BLaER1 treated with 17β-estradiol and CSF1 and Interleukin-3, amounts not matched to agents 10 nM and 100 nM (cell line): ENCODE measurements at regions not wholly inside any gene's neighbourhood (a gene's known extent, or its start where the extent isn't known, plus 50 kb on each side); places are given as distances from the start of the nearest gene placed in this dataset.

Experiments
- H3K27ac ChIP-seq, 11 experiments: shearing (Covaris generic); formaldehyde crosslinking; 2 replicates each; pipeline ENCODE4 v1.8.1; 2022
- H3K27me3 ChIP-seq, 11 experiments: shearing (Covaris generic); formaldehyde crosslinking; 2 replicates each; pipeline ENCODE4 v1.8.1; 2022
- H3K36me3 ChIP-seq, 11 experiments: shearing (Covaris generic); formaldehyde crosslinking; 2 replicates each; pipeline ENCODE4 v1.8.1; 2022
- H3K4me1 ChIP-seq, 10 experiments: shearing (Covaris generic); formaldehyde crosslinking; 2 replicates each; pipeline ENCODE4 v1.8.1; 2022
- H3K4me2 ChIP-seq, 11 experiments: shearing (Covaris generic); formaldehyde crosslinking; 2 replicates each; pipeline ENCODE4 v1.8.1; 2022
- H3K4me3 ChIP-seq, 10 experiments: shearing (Covaris generic); formaldehyde crosslinking; 2 replicates each; pipeline ENCODE4 v1.8.1; 2022
- H3K9ac ChIP-seq, 11 experiments: shearing (Covaris generic); formaldehyde crosslinking; 2 replicates each; pipeline ENCODE4 v1.8.1; 2022
- H3K9me3 ChIP-seq, 11 experiments: shearing (Covaris generic); formaldehyde crosslinking; replicated peaks in 1 of 11; 2 replicates each; pipeline ENCODE4 v1.8.1; 2022
- H4K20me1 ChIP-seq, 11 experiments: shearing (Covaris generic); formaldehyde crosslinking; 2 replicates each; pipeline ENCODE4 v1.8.1; 2022
- Cebpa-rat ChIP-seq, 11 experiments: shearing (Covaris generic); IDR thresholded peaks; 2 replicates each; pipeline ENCODE4 v1.8.1; 2022

GRCh38 chr9:18233776-18234445 is 240.0 kb upstream of the ADAMTSL1 start:
- no peak overlapping the region for H3K9ac ChIP-seq
- H3K36me3 ChIP-seq, result no peaks in the 10 kb centered on the region
- no peaks in the 10 kb centered on the region for H4K20me1 ChIP-seq
- H3K27me3 ChIP-seq, result no peaks in the 10 kb centered on the region
- no peak overlapping the region for H3K4me3 ChIP-seq
- H3K4me2 ChIP-seq, result no peak overlapping the region
- no peaks in the 10 kb centered on the region for H3K9me3 ChIP-seq
- no peak overlapping the region for H3K27ac ChIP-seq
- peaks cover 0 to 11% (median 0%) of the 10 kb centered on the region in 10 experiments; a peak in 4 of 20 replicates for H3K4me1 ChIP-seq
- TF ChIP-seq Cebpa-rat (IDR thresholded peaks at IDR 0.05), result no peak

GRCh38 chr9:18235181-18235908 is 238.6 kb upstream of the ADAMTSL1 start:
- no peaks in the 10 kb centered on the region for H4K20me1 ChIP-seq
- H3K4me3 ChIP-seq, result no peak overlapping the region
- H3K27me3 ChIP-seq, result no peaks in the 10 kb centered on the region
- no peaks in the 10 kb centered on the region for H3K9me3 ChIP-seq
- no peak overlapping the region for H3K27ac ChIP-seq
- TF ChIP-seq Cebpa-rat (IDR thresholded peaks at IDR 0.05), result no peak
- no peaks in the 10 kb centered on the region for H3K36me3 ChIP-seq
- H3K4me2 ChIP-seq, result no peak overlapping the region
- H3K9ac ChIP-seq, result no peak overlapping the region
- peaks cover 0 to 11% (median 4%) of the 10 kb centered on the region in 10 experiments; a peak in 11 of 20 replicates for H3K4me1 ChIP-seq

GRCh38 chr9:18236336-18236735 is 237.6 kb upstream of the ADAMTSL1 start:
- TF ChIP-seq Cebpa-rat (IDR thresholded peaks at IDR 0.05), result no peak
- H3K4me2 ChIP-seq, result no peak overlapping the region

GRCh38 chr9:18237776-18238175 is 236.2 kb upstream of the ADAMTSL1 start:
- H4K20me1 ChIP-seq, result no peaks in the 10 kb centered on the region
- H3K9ac ChIP-seq, result no peak overlapping the region
- no peaks in the 10 kb centered on the region for H3K27me3 ChIP-seq
- H3K4me3 ChIP-seq, result no peak overlapping the region
- no peak for TF ChIP-seq Cebpa-rat (IDR thresholded peaks at IDR 0.05)
- 0 out of 22 replicates have a peak overlapping the region, but pooled peaks of 2 of the 11 experiments have one; percentile 3 to 15 for H3K4me2 ChIP-seq
- no peak overlapping the region for H3K27ac ChIP-seq
- H3K9me3 ChIP-seq, result peaks cover 0 to 8% (median 1%) of the 10 kb centered on the region in 11 experiments; a peak in 7 of 22 replicates
- H3K36me3 ChIP-seq, result no peaks in the 10 kb centered on the region
- H3K4me1 ChIP-seq, result peaks cover 3 to 16% (median 11%) of the 10 kb centered on the region in 10 experiments; a peak in 14 of 20 replicates

More at GRCh38 chr9:18236336-18236735, 237.6 kb upstream of the ADAMTSL1 start:
- Histone ChIP-seq H3K4me3 (no peak overlapping the region), H3K9me3 (no peaks in the 10 kb centered on the region), H3K9ac (no peak overlapping the region), H3K36me3 (no peaks in the 10 kb centered on the region), H4K20me1 (no peaks in the 10 kb centered on the region), H3K27me3 (no peaks in the 10 kb centered on the region), H3K27ac (no peak overlapping the region), H3K4me1 (peaks cover 3 to 15% (median 11%) of the 10 kb centered on the region in 10 experiments; a peak in 14 of 20 replicates)

- Histone ChIP-seq H3K27me3 (no peaks in the 10 kb centered on the region), H3K9me3 (peaks cover 0 to 12% (median 6%) of the 10 kb centered on the region in 11 experiments; a peak in 18 of 22 replicates), H3K27ac (no peak overlapping the region), H3K9ac (no peak overlapping the region), H3K4me2 (0 out of 22 replicates have a peak overlapping the region, but pooled peaks of 4 of the 11 experiments have one; percentile 3 to 24 (median 10)), H4K20me1 (no peaks in the 10 kb centered on the region), H3K36me3 (no peaks in the 10 kb centered on the region), H3K4me1 (peaks cover 3 to 16% (median 11%) of the 10 kb centered on the region in 10 experiments; a peak in 14 of 20 replicates), H3K4me3 (no peak overlapping the region)
- TF ChIP-seq Cebpa-rat (IDR thresholded peaks at IDR 0.05), result no peak
These were observed 235.7 kb upstream of the ADAMTSL1 start for GRCh38 chr9:18238254-18238653.

- Histone ChIP-seq H3K9ac (no peak overlapping the region), H3K36me3 (no peaks in the 10 kb centered on the region), H3K4me3 (no peak overlapping the region), H3K27ac (no peak overlapping the region), H4K20me1 (no peaks in the 10 kb centered on the region), H3K9me3 (peaks cover 0 to 17% (median 10%) of the 10 kb centered on the region in 11 experiments; a peak in 18 of 22 replicates), H3K27me3 (no peaks in the 10 kb centered on the region), H3K4me2 (no peak overlapping the region), H3K4me1 (peaks cover 3 to 16% (median 11%) of the 10 kb centered on the region in 10 experiments; a peak in 14 of 20 replicates)
- TF ChIP-seq Cebpa-rat (IDR thresholded peaks at IDR 0.05), result no peak
These were observed 235.1 kb upstream of the ADAMTSL1 start for GRCh38 chr9:18238752-18239447.

- Histone ChIP-seq H3K4me2 (peak overlapping the region in 6 of 11 experiments; percentile 4 to 45 (median 24); a peak in 10 of 22 replicates), H3K9me3 (peaks cover 0 to 17% (median 10%) of the 10 kb centered on the region in 11 experiments; a peak in 18 of 22 replicates), H3K4me1 (peaks cover 3 to 16% (median 11%) of the 10 kb centered on the region in 10 experiments; a peak in 14 of 20 replicates), H4K20me1 (no peaks in the 10 kb centered on the region), H3K27ac (no peak overlapping the region), H3K9ac (no peak overlapping the region), H3K36me3 (no peaks in the 10 kb centered on the region), H3K4me3 (no peak overlapping the region), H3K27me3 (no peaks in the 10 kb centered on the region)
- no peak for TF ChIP-seq Cebpa-rat (IDR thresholded peaks at IDR 0.05)
These were observed 233.7 kb upstream of the ADAMTSL1 start for GRCh38 chr9:18240213-18240612.

- H4K20me1 ChIP-seq, result no peaks in the 10 kb centered on the region
- peaks cover 0 to 5% (median 2%) of the 10 kb centered on the region in 10 experiments; a peak in 9 of 20 replicates for H3K4me1 ChIP-seq
- no peak for TF ChIP-seq Cebpa-rat (IDR thresholded peaks at IDR 0.05)
- no peaks in the 10 kb centered on the region for H3K27me3 ChIP-seq
- H3K36me3 ChIP-seq, result no peaks in the 10 kb centered on the region
- H3K9me3 ChIP-seq, result peaks cover 0 to 17% (median 10%) of the 10 kb centered on the region in 11 experiments; a peak in 18 of 22 replicates
- H3K9ac ChIP-seq, result no peak overlapping the region
- no peak overlapping the region for H3K27ac ChIP-seq
- no peak overlapping the region for H3K4me2 ChIP-seq
- no peak overlapping the region for H3K4me3 ChIP-seq
These were observed 228.0 kb upstream of the ADAMTSL1 start for GRCh38 chr9:18245911-18246310.

- H4K20me1 ChIP-seq, result no peaks in the 10 kb centered on the region
- no peak for TF ChIP-seq Cebpa-rat (IDR thresholded peaks at IDR 0.05)
These were observed 223.9 kb upstream of the ADAMTSL1 start for GRCh38 chr9:18250053-18250452.

More at GRCh38 chr9:18250053-18250452, 223.9 kb upstream of the ADAMTSL1 start:
- Histone ChIP-seq H3K4me3 (no peak overlapping the region), H3K4me1 (no peaks in the 10 kb centered on the region), H3K9ac (no peak overlapping the region), H3K9me3 (no peaks in the 10 kb centered on the region), H3K36me3 (no peaks in the 10 kb centered on the region), H3K4me2 (no peak overlapping the region), H3K27ac (no peak overlapping the region), H3K27me3 (no peaks in the 10 kb centered on the region)
